IMR-90 (cell line): ENCODE measurements at regions not wholly inside any gene's neighbourhood (a gene's known extent, or its start where the extent isn't known, plus 50 kb on each side); places are given as distances from the start of the nearest gene placed in this dataset.
"Not testable (repeated sequence)": the region's sequence is repeated elsewhere in the genome, so short reads cannot be mapped to it uniquely, and the experiment has no call there.

ENCODE experiments used
- ATAC-seq: fragments of 200-7000 bp; cut with Tn5 transposase; 2 replicates; pipeline ENCODE4 v1.9.1; 2020; ENCODE audit warnings: low read depth, mild to moderate bottlenecking, moderate library complexity
- BruUV-seq: library from RNA; stranded (reverse); fragments of 400-500 nt; replicated peaks from 2 replicates; lab custom pipeline; 2021; lab: Mats Ljungman, UMichigan
- CTCF ChIA-PET: fragments of 300-600 bp; formaldehyde crosslinking; extraction: SDS; loops from one replicate; lab custom pipeline; 2021; ENCODE audit warnings: antibody characterized with exemption; lab: Yijun Ruan, JAX
- POLR2A ChIA-PET: fragments of 300-600 bp; sonication (Branson Sonifier 250); formaldehyde crosslinking; loops from one replicate; lab custom pipeline; 2022; ENCODE audit warnings: antibody characterized with exemption; ENCODE audit not compliant: unreplicated experiment; lab: Charles Lee
- DNase-seq: peaks from one replicate; pipeline ENCODE4 v3.0.0; 2013
- H2AFZ ChIP-seq: replicated peaks from 2 replicates; pipeline ENCODE3; 2013; ENCODE audit warnings: low read length, mild to moderate bottlenecking; ENCODE audit not compliant: poor library complexity
- H2AK5ac ChIP-seq: 2 replicates; pipeline ENCODE4 v1.6.1; 2013; ENCODE audit warnings: low read depth, low read length, inconsistent platforms
- H2AK9ac ChIP-seq: replicated peaks from 2 replicates; pipeline ENCODE3; 2013; ENCODE audit warnings: mild to moderate bottlenecking, low read depth, low read length, moderate library complexity; ENCODE audit not compliant: poor library complexity
- H2BK120ac ChIP-seq: 2 replicates; pipeline ENCODE4 v1.6.1; 2013; ENCODE audit warnings: low read depth, low read length, inconsistent platforms
- H2BK15ac ChIP-seq: 3 replicates; pipeline ENCODE4 v1.6.1; 2013; ENCODE audit warnings: low read depth, low read length, inconsistent platforms
- H2BK20ac ChIP-seq: 2 replicates; pipeline ENCODE4 v1.6.1; 2013; ENCODE audit warnings: low read depth, mild to moderate bottlenecking, inconsistent platforms, low read length, moderate library complexity
- H2BK5ac ChIP-seq: 2 replicates; pipeline ENCODE4 v1.6.1; 2013; ENCODE audit warnings: mild to moderate bottlenecking, low read depth, low read length, inconsistent platforms; ENCODE audit not compliant: poor library complexity, severe bottlenecking
- H3K14ac ChIP-seq: replicated peaks from 2 replicates; pipeline ENCODE4 v1.6.1; 2013; ENCODE audit warnings: low read depth, low read length, inconsistent platforms
- H3K18ac ChIP-seq: 2 replicates; pipeline ENCODE4 v1.6.1; 2013; ENCODE audit warnings: low read depth, low read length, control low read depth
- H3K23ac ChIP-seq: 2 replicates; pipeline ENCODE4 v1.6.1; 2013; ENCODE audit warnings: low read depth, low read length, inconsistent platforms
- H3K27ac ChIP-seq: 2 replicates; pipeline ENCODE4 v1.5.1; 2013; ENCODE audit warnings: mild to moderate bottlenecking, control low read depth, low read length; ENCODE audit not compliant: insufficient read depth
- H3K27me3 ChIP-seq: 2 replicates; pipeline ENCODE4 v1.6.1; 2013; ENCODE audit warnings: low read length; ENCODE audit not compliant: control insufficient read depth, insufficient read depth
- H3K36me3 ChIP-seq: 2 replicates; pipeline ENCODE4 v1.6.1; 2013; ENCODE audit warnings: low read length, mixed read lengths; ENCODE audit not compliant: control insufficient read depth, insufficient read depth
- H3K4ac ChIP-seq: 2 replicates; pipeline ENCODE4 v1.6.1; 2013; ENCODE audit warnings: low read depth, low read length, inconsistent platforms
- H3K4me1 ChIP-seq: 2 replicates; pipeline ENCODE4 v1.6.1; 2013; ENCODE audit warnings: low read length, mixed read lengths; ENCODE audit not compliant: control insufficient read depth, insufficient read depth
- H3K4me2 ChIP-seq: 2 replicates; pipeline ENCODE4 v1.6.1; 2013; ENCODE audit warnings: low read depth, mild to moderate bottlenecking, control low read depth, low read length, moderate library complexity
- H3K4me3 ChIP-seq: 2 replicates; pipeline ENCODE4 v1.5.1; 2013; ENCODE audit warnings: low read depth, mild to moderate bottlenecking, control low read depth, low read length, moderate library complexity; ENCODE audit not compliant: insufficient read depth
- H3K56ac ChIP-seq: 2 replicates; pipeline ENCODE4 v1.6.1; 2013; ENCODE audit warnings: low read length, inconsistent platforms; ENCODE audit not compliant: insufficient read depth; ENCODE audit errors: extremely low read depth
- H3K79me1 ChIP-seq, 2 experiments: 2 replicates each; pipeline ENCODE4 v1.6.1; 2013; ENCODE audit warnings: low read length in 2 of 2, inconsistent platforms in 1 of 2, low read depth in 1 of 2
- H3K9ac ChIP-seq: 2 replicates; pipeline ENCODE4 v1.6.1; 2013; ENCODE audit warnings: low read depth, low read length, control low read depth
- H3K9me1 ChIP-seq: 2 replicates; pipeline ENCODE4 v1.6.1; 2013; ENCODE audit warnings: low read length, inconsistent platforms; ENCODE audit not compliant: insufficient read depth
- H3K9me3 ChIP-seq: 2 replicates; pipeline ENCODE4 v1.6.1; 2013; ENCODE audit warnings: low read length; ENCODE audit not compliant: control insufficient read depth, insufficient read depth
- H4K20me1 ChIP-seq: 2 replicates; pipeline ENCODE4 v1.6.1; 2013; ENCODE audit warnings: low read length, inconsistent platforms; ENCODE audit not compliant: insufficient read depth
- H4K5ac ChIP-seq: 2 replicates; pipeline ENCODE4 v1.6.1; 2013; ENCODE audit warnings: mild to moderate bottlenecking, low read depth, low read length, control low read depth
- H4K8ac ChIP-seq, 2 experiments: 2 replicates each; pipeline ENCODE4 v1.6.1; 2013; ENCODE audit warnings: low read depth in 2 of 2, low read length in 2 of 2, control low read depth in 1 of 2, inconsistent platforms in 1 of 2
- H4K91ac ChIP-seq: 2 replicates; pipeline ENCODE4 v1.6.1; 2013; ENCODE audit warnings: low read depth, low read length, inconsistent platforms; ENCODE audit not compliant: insufficient read depth
- WGBS, 2 experiments: methylation state at CpG; one replicate each; pipeline versions ENCODE4 v1.1.5 to v1.1.7; 2013; ENCODE audit warnings: missing lambda C conversion rate in 2 of 2; ENCODE audit not compliant: insufficient read length in 1 of 2; ENCODE audit errors: extremely low coverage in 2 of 2; 5-methylcytosine and 5-hydroxymethylcytosine counted together
- dilution Hi-C: fragments of 300-500 bp; cut with HindIII; formaldehyde crosslinking; loops from one replicate; pipeline ENCODE4 v1.14.3; 2018; ENCODE audit warnings: low sequenced_read_pairs; ENCODE audit not compliant: unreplicated experiment
- in situ Hi-C: fragments of 300-500 bp; cut with MboI; formaldehyde crosslinking; loops from 3 replicates; pipeline ENCODE4 v1.14.3; 2019; ENCODE audit warnings: low sequenced_read_pairs, inconsistent platforms, mixed read lengths
- intact Hi-C: fragments of 100-400 bp; cut with micrococcal nuclease; formaldehyde crosslinking; loops from 2 replicates; pipeline ENCODE4 v1.10.0; 2022

- H4K5ac ChIP-seq, H4K20me1 ChIP-seq, H3K9me3 ChIP-seq, CTCF ChIA-PET, dilution Hi-C loops, intact Hi-C loops, H3K4me1 ChIP-seq, H2AK9ac ChIP-seq, H2BK15ac ChIP-seq, H2AK5ac ChIP-seq, H3K56ac ChIP-seq, in situ Hi-C loops, H4K8ac ChIP-seq, H2BK20ac ChIP-seq, H3K36me3 ChIP-seq, H3K23ac ChIP-seq, DNase-seq, H3K18ac ChIP-seq, H3K9ac ChIP-seq, H3K4ac ChIP-seq, H2BK5ac ChIP-seq, H3K27me3 ChIP-seq, H3K79me1 ChIP-seq, H2BK120ac ChIP-seq, H3K4me3 ChIP-seq, H2AFZ ChIP-seq, H3K27ac ChIP-seq, ATAC-seq, H3K9me1 ChIP-seq, H3K14ac ChIP-seq, H3K4me2 ChIP-seq, BruUV-seq, H4K91ac ChIP-seq: not testable (repeated sequence)
- POLR2A ChIA-PET = interaction anchor here (0.7 kb wide), 1 partner anchor 12 kb away, joined by 8 read pairs; no protein-coding TSS in a partner anchor
- WGBS, 2 experiments = no CpG with 5 or more reads among the region's 2 CpGs
These were observed 58.0 kb upstream of the RAP1B start for GRCh38 chr12:68552605-68553195.
